ENCODE measurements at regions not wholly inside any gene's neighbourhood (a gene's known extent, or its start where the extent isn't known, plus 50 kb on each side); places are given as distances from the start of the nearest gene placed in this dataset.

DNA sequence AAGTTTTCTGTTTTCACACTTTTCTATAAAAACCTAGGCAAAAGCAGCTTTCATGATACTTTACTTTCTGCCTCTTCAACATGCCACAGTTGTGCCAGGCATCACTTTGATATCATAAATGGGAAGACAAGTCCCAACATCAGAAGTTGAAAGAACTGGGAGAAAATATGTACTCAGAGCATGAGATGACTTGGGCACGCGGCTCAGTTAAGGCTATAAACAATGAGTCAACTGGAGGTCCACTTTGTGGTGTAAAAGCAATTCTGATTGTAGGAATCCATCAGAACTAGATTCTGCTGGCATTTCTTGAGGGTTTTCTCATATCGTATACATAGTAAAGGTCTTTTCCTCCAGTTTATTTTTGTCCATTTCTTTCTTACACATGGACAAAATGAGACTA, 109.7 kb upstream of the USP47 start:
- TF ChIP-seq CTCF (IDR thresholded peaks at IDR 0.05; ENCODE audit: low read depth, low read length): no peak
- peaks cover 3% of the 10 kb centered on the region; the same call in 1 of the 2 replicates for H3K27me3 ChIP-seq
- no peak for DNase-seq
- H3K4me1 ChIP-seq: no peaks in the 10 kb centered on the region
- H3K9me3 ChIP-seq: no peaks in the 10 kb centered on the region
- no peak overlapping the region for H3K4me3 ChIP-seq (ENCODE audit: low read depth, low read length)
- no peaks in the 10 kb centered on the region for H3K36me3 ChIP-seq

GRCh38 chr11:11731311-11732083, 109.7 kb upstream of the GALNT18 start:
- no peaks in the 10 kb centered on the region for H3K9me3 ChIP-seq
- DNase-seq: no peak
- H3K36me3 ChIP-seq: no peaks in the 10 kb centered on the region
- no peak overlapping the region for H3K4me3 ChIP-seq (ENCODE audit: low read depth, low read length)
- H3K27me3 ChIP-seq: peaks cover 3% of the 10 kb centered on the region; the same call in 1 of the 2 replicates
- no peaks in the 10 kb centered on the region for H3K4me1 ChIP-seq
- no peak for TF ChIP-seq CTCF (IDR thresholded peaks at IDR 0.05; ENCODE audit: low read depth, low read length)

- no peaks in the 10 kb centered on the region for H3K36me3 ChIP-seq
- H3K9me3 ChIP-seq: no peaks in the 10 kb centered on the region
- peaks cover 1% of the 10 kb centered on the region; the same call in 1 of the 2 replicates for H3K27me3 ChIP-seq
- no peak overlapping the region for H3K4me3 ChIP-seq (ENCODE audit: low read depth, low read length)
- no peak for TF ChIP-seq CTCF (IDR thresholded peaks at IDR 0.05; ENCODE audit: low read depth, low read length)
- DNase-seq: no peak
- H3K4me1 ChIP-seq: no peaks in the 10 kb centered on the region
These were observed 106.6 kb upstream of the GALNT18 start for GRCh38 chr11:11728386-11728785.

GRCh38 chr11:11725438-11725837, 103.6 kb upstream of the GALNT18 start:
- Histone ChIP-seq H3K9me3 (no peaks in the 10 kb centered on the region), H3K27me3 (no peaks in the 10 kb centered on the region), H3K4me1 (no peaks in the 10 kb centered on the region), H3K4me3 (ENCODE audit: low read depth, low read length) (no peak overlapping the region), H3K36me3 (no peaks in the 10 kb centered on the region)
- no peak for DNase-seq
- no peak for TF ChIP-seq CTCF (IDR thresholded peaks at IDR 0.05; ENCODE audit: low read depth, low read length)

GRCh38 chr11:11724994-11725393, 103.2 kb upstream of the GALNT18 start:
- H3K4me1 ChIP-seq: no peaks in the 10 kb centered on the region
- H3K9me3 ChIP-seq: no peaks in the 10 kb centered on the region
- DNase-seq: no peak
- TF ChIP-seq CTCF (IDR thresholded peaks at IDR 0.05; ENCODE audit: low read depth, low read length): no peak
- no peak overlapping the region for H3K4me3 ChIP-seq (ENCODE audit: low read depth, low read length)
- H3K27me3 ChIP-seq: no peaks in the 10 kb centered on the region
- H3K36me3 ChIP-seq: no peaks in the 10 kb centered on the region

DNA sequence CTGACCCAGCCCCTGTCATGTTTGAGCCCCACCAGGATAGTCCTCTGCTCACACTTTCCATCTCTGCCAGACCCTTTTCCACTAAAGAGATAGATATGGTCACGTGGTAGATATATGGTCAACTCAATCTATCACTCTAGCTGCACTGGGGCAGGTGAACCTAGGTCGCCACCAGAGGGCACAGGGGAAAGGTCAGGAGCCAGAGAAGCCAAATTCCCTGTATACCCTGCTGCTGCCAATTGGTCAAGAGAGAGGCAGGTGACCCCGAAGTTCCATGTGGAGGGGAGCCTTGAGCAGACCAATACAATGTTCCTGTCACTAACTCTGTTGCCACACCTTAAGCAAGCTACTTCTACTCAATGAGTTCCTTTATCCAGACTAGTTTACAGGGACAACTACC, 101.1 kb upstream of the GALNT18 start:
- DNase-seq: no peak
- H3K36me3 ChIP-seq: no peaks in the 10 kb centered on the region
- no peaks in the 10 kb centered on the region for H3K4me1 ChIP-seq
- H3K4me3 ChIP-seq (ENCODE audit: low read depth, low read length): no peak overlapping the region
- no peak for TF ChIP-seq CTCF (IDR thresholded peaks at IDR 0.05; ENCODE audit: low read depth, low read length)
- H3K27me3 ChIP-seq: no peaks in the 10 kb centered on the region
- no peaks in the 10 kb centered on the region for H3K9me3 ChIP-seq

All from BE2C (cell line).